Esophagus mucosa (tissue), 1 donor: ENCODE measurements at regions not wholly inside any gene's neighbourhood (a gene's known extent, or its start where the extent isn't known, plus 50 kb on each side); places are given as distances from the start of the nearest gene placed in this dataset.
"Not testable (repeated sequence)": the region's sequence is repeated elsewhere in the genome, so short reads cannot be mapped to it uniquely, and the experiment has no call there.

Experiments
- ATAC-seq: fragments of 200-7000 bp; cut with Tn5 transposase; one replicate; pipeline ENCODE4 v1.9.1; 2020
- donor health status: DM: yes; HTN: yes; CAD: no.

DNA sequence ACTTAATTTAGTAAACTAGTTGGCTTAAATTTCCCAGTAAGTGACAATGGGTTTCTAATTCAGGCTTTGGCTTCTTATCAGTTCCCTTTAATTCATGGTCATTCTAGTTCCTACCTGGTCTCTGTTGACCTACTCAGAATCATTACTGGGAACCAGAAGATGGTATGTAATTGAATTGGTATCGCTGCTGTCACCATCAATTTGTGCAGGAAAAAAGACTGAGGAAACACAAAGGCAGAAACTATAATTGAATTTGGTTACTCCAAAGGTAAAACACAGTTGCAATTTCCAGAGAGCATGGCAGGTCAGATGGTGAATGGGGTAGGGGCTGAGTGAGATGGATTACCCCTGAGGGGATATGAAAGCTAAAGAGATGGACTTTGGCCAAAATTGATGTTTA is 226.5 kb upstream of the GAP43 start:
- no peak for ATAC-seq

DNA sequence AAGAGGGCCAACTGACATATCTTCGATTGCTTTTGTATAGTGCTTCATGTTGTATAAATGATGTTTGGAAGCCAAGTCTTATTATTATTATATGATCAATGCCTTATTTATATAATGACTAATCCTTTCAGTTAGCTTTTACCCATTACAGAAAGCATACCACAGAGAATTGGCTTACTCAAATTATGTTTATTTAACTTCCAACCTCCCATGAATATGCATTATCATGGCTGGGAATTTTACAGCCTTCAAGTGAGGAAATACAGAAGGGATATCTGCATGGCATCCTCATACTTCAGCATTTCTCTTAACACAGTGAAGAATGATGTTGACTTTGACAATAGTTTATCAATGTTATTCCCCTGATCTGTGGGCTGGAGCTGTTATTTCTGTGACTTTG is 225.9 kb upstream of the GAP43 start:
- no peak for ATAC-seq

DNA sequence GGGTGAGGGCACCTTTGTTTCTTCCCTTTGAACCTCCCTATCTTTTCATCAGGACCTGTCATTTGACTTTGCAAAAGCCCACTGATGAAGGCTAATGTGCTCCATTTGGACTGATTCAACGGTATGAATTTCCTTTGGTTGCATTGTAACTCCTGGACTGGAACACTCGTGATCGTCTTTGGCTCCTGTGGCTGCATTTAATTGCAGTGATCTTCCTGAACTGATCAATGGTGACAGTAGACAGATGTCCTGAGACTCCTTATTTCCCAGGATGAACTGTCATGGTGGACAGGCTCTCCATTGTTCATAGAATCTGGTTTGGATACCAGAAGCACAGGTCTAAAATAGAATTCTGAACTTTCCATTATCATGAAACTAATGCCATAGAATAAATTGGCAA is 224.8 kb upstream of the GAP43 start:
- no peak for ATAC-seq

DNA sequence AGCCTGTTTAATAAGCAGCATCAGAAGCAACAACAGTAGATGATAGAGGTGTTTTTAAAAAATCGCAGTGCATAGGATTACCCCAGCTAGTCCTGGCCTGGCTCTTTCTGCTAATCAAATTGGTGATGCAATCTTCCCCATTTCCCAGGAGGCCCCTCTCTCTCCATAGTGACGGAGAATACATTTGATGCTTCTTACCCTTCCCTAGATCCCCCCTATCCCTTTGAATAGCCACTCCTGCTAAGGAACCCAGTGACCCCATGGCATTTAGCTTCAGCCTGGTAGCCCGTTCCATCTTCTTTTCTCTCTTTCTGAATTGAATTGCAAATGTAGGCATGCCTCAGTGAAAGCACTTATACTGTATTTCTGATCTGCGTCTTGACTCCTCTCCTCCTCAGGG is 223.6 kb upstream of the GAP43 start:
- no peak for ATAC-seq

DNA sequence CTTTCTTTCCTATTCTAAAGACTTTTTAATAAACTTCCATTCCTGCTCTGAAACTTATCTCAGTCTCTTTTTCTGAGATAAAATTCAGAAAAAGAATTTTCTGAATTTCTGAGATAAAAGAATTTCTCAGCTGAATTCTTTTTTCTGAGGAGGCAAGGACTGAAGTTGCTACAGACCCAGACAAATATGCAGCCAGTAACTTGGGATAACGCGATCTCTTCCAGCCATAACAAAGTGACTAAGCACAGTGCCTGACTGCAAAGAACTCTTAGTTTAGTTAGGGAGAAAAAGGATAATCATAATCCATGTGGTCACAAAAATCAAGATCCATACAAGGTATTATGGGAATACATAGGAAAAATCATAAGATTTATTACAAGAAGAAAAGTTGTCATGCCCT is 222.0 kb upstream of the GAP43 start:
- ATAC-seq: no peak

DNA sequence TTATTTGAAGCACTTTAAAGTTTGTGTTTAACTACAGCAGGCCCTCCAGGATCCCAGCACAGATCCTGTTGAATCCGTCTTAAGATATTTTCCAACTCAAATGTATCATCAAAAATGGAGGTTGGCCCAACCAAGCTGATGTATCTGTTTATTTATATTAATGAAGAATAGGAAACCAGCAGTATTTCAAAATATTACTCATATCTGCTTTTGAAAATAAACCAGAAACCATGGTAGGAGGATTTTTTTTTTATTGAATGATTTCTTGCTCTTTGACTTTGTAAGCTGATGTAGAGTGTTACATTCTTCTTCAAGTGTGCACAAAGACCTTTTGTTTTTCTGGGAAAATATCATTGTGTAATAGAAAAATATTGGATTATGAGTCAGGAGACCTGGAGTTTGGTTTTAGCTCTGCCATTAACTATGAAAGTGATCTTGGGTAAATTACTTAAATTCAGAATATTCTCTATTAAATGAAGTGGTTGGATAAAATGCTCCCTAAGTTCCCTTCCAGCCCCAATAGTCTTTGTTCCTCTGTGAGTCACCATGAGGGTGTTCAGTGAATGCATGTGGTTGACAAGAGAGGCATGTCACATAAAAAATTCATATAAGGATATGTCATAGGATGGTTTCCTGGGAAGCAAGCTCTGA is 221.3 kb upstream of the GAP43 start:
- ATAC-seq: no peak

DNA sequence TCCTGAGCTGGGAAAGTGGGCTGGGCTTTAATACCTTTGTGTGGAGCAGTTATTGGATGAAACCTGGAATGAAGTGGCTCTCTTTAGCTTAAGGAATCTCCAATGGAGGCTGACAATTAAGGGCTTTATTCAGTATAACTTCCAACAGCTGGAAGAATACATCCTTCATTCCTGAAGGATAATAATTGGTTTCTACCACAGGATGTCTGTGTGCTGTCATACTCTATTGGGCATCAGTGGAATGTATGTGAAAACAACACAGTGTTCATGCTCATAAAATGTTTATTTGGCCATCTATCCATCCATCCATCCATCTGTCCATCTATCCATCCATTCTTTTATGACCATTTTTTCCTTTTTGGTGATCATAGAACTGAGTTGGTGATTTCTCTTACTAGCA is 220.7 kb upstream of the GAP43 start:
- ATAC-seq: no peak

DNA sequence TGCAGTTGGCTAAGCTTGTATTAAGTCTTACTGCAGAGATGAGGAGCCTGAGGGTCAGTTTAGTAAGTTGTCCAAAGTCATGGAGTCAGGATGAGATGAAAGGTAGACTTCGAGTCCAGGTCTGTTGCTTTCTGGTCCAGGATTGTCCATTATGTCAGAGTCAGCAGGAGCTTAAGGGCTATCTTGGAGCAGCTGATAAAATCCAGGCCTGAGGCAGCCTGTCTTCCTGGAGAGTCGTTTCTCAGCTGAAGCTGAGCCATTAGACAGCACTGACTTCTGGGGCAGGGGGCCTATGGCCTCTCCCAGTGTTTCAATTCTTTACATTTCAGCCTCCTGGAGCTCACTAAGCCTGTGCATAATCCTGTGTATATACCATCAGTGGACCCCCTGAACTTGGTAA is 219.5 kb upstream of the GAP43 start:
- no peak for ATAC-seq

DNA sequence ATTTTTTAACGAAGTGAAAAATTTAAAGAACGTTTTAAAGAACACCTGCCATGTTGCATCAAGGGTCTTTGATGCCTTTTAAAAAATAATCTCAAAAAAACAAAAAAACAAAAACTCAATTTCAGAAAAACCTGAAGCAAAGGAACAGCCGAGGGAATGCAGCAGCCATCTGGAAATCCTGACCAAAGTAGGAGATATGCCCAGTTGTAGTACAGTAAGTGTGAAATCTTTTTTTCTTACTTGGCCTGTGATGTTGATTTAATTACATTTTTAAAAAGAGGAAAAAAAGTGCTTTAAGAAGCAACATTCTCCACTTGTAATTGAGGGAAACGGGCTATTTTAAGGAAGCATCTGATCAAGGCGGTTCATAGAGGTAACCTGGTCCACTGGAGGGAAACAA is 213.7 kb upstream of the GAP43 start:
- ATAC-seq: no peak

DNA sequence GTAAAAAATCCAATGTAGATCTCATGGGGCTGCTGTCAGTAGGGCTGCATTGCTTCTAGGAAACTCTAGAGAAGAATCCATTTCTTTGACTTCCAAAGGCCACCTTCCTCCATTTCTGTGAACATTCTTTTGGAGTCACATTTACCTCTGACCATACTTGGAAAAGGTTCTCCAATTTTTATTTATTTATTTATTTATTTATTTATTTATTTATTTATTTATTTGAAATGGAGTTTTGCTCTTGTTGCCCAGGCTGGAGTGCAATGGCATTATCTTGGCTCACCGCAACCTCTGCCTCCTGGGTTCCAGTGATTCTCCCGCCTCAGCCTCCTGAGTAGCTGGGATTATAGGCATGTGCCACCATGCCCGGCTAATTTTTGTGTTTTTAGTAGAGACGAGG is 208.7 kb upstream of the GAP43 start:
- ATAC-seq: not testable (repeated sequence)

DNA sequence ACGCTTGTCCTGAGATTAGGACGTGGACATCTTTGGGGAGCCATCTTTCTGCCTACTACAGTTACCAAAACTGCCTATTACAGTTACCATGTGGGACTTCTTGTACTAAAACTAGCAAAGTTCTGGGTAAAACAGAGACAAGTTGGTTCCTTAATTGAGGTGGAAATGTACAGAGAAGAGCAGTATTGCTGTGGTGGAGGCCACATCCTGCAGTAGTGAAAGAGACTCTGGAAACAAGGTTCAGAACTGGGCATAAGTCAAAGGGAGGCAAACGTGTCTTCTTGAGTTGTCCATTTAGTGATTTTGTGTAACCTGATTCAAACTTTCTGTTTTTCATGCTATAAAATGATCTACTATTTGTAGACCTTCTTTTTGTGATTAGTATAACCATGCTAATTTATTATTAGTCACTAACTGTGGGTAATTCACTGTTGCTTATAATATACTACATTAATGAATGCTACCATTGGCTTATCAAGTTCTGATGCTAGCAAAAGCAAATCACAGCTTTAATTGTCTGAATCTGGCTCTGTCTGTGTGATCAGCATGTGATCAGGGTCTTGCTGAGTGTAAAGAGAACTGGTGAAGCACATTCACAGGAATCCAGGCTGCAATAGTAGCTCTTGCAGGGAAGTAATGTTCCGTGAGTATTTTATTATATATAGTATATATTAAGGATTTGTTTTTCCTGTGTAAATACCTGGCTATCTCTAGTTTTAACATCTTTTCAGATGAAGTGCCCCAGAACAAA is 207.9 kb upstream of the GAP43 start:
- ATAC-seq: no peak

DNA sequence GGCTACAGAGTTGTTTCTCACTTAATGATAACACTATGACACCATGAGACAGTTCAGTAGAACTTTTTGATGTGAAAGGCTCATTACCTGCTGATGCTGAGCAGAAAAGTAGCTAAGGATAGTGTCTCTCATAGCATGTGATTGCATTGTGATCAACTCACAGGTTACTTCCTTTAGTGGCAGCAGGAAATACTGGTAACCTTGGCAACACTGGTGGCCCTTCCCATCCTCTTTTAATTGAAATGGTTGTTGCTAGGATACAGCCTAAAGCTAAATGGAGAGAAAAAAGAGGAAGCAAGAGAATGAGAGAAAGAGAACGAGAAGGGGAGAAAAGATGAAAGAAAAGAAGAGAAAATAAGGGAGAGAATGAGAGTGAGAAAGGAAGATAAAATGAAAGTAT is 204.7 kb upstream of the GAP43 start:
- ATAC-seq: no peak

DNA sequence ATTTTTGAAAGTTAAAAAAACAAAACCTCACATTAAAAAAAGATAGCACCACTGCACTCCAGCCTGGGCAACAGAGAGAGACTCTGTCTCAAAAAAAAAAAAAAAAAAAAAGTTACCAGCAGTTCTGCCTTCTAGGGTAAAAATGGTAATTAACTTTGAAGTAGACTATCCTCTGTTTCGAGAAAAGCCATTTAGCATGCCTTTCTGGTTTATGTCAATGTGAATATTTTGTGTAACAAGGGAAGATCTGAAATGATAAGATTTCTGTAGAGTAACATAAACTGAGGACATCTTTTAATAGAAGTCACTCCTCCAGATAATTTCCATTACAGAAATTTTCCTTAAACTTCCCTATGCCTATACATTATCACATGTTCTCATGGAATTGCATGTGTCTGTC is 203.2 kb upstream of the GAP43 start:
- no peak for ATAC-seq

DNA sequence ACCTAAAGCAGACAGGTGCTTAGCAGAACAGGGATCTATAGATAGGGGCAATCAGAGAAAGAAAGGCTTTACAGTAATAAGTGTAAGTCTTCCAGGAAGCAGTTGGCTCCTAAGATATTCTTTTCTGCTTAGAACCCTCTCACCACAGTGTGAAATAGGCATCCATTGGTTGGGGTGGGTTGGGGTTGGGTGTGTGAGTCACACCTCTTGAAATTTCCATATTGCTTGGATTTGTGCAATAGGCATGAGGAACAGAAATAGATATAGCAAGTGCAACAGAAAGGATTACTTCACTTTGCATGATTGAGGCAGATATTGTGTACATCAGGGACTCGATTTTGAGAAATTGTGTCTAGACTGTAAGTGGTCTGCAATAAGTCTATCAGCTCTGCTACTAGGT is 200.1 kb upstream of the GAP43 start:
- ATAC-seq: no peak

DNA sequence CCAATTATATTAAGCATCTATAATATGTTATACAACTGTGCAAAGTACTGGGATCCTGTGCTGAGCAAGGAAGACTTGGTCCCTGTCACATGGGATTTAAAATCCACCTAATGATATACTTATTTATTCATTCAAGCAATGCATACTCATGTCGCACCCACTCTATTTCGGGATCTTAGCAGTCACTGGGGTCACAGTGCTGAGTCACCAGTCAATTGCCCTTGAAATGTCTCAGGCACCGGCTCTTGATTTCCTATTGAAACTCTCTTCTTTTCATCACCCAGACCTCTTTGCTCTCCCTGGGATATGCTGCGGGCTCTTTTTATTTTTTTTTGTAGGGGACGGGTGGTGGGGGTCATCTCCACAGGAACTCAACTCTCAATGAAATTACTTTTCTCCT is 194.5 kb upstream of the GAP43 start:
- ATAC-seq: no peak

DNA sequence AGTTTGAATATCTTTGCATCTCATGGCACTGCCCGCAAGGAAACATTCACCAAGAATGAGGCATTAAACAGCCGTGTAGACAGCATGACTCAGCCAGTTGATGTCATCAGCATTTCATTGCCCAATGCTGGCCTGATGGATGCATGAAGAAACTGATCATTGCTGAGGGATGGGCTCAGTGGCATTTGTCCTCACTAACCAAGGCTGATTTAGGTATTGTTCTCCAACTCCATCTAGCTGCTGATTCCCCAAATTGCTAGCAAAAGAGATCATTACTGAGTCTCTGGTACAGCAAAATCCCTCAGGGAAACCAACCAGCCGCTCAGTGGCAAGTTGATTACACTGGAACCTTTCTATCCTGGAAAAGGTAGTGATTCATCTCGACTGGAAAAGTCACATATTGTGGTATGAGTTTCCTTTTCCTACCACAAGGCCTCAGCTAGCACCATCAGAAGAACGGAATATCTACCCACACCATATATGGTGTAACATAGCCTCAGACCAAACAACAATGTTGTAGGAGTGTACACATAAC is 186.5 kb upstream of the GAP43 start:
- peak; percentile 17 for ATAC-seq

DNA sequence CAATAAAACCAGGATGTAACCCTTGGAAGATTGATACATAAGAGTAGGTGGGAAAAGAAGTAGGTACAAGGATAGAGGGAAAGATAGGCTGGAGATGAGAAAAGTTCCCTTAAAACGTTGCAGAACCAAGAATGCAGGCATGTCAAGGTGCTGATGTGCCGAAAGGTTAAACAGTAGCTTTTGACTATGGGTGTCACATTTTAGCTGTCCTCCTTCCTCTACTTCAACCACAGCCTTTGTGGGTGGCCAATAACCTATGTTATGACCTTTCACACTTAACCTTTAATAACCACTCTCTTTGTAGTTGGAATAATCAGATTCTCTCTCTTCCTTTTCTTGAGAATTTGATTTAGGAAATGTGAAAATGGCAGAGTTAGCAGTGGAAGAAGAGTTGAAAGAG is 184.5 kb upstream of the GAP43 start:
- ATAC-seq: no peak

DNA sequence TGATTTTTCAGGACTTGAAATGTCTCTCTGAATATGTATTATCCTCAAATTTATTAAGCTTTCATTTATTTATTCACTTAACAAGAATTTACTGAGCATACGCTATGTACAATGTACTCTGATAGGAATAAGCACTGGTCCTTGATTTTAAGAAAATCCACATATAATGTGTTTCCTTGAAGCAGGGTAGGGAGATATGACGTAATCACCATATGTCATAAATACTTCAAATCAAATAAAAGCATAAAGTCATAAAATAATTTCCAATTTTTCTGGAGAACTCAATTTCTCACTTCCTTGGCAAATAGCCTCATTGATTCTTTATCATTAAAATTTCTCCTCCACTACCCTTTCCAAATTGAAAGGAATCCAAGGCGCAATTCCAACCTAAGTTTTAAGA is 177.8 kb upstream of the GAP43 start:
- no peak for ATAC-seq

DNA sequence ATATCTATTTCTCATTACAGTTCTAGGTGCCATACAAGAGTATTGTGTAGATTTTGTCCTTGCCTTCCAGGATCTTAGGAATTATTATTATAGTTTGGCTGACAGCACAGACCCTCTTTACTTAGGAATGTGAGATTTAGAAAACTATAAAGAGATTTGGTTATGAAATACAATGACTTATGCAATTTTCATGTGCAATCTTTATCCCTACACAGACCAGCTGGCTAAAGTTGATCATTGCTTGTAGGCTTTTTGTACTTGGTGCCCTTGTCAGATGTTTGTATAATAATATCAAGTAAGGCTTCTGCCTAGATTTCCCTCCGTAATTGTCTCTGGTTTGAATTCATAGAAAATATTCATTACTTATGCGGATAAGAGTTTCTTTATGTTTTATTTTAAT is 174.5 kb upstream of the GAP43 start:
- ATAC-seq: no peak

DNA sequence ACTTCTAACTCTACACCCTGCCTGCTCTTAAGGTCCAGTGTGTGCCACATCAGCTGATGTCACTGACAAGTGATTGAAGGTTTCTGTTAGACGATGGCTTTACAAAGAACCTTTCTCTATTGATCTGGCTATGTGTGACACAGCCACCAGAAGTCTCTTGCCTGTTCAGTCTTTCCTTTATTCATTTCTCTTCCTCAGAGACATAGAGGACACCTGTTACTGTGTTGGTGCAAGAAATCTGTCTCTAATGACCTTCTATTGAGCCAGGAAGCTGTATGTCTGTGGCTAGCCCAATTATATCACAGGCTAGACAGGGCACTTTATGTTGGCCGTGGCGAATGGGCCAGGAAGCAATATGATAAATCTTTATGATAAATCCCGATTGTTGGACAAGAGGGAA is 173.3 kb upstream of the GAP43 start:
- ATAC-seq: no peak

DNA sequence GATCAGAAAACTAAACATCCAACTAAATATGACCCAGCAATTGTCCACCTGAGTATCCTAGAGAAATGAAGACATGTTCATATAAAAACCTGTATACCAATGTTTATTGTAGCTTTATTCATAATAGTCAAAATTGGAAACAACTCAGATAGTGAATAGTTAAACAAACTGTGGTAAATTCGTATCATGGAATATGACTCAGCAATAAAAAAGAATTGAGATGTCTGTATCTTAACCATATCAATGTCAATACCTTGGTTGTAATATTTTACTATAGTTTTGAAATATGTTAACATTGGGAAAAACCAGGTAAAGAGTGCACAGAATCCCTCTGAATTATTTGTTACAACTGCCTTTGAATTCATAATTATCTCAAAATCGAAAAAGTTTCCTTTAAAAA is 159.3 kb upstream of the GAP43 start:
- ATAC-seq: no peak

DNA sequence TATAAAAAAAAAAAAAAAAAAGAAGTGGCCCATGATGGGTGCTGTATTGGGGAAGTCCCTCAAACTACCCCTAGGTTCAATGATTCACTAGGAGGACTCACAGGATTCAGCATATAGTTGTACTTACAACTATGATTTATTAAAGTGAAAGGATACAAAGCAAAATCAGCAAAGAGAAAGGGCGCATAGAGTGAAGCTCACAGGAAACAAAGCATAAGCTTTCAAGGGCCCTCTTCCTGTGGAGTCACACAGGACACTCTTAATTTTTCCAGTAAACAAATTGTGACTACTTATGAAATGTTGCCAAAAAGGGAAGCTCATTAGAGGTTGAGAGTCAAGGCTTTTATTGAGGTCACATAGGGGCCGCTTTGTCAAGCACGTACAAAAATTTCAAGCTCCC is 153.7 kb upstream of the GAP43 start:
- no peak for ATAC-seq

DNA sequence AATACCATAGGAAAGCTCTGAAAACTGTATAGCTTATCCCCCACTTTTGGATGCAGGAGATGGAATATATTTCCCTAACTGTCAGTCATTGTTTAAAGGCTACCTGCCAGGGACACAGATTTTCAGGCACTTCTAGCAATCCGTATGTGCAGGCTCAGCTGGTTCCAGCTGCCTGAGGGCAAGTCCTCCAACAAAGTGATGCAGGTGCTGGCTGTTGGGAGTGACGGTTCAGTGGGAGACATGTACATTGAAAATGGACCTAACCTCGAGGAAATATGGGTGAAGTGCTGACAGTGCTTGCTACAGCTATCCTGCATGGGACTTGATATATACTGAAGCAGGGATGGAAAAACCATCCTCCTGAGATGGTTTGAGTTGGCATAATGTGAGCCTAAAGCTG is 153.1 kb upstream of the GAP43 start:
- ATAC-seq: no peak

DNA sequence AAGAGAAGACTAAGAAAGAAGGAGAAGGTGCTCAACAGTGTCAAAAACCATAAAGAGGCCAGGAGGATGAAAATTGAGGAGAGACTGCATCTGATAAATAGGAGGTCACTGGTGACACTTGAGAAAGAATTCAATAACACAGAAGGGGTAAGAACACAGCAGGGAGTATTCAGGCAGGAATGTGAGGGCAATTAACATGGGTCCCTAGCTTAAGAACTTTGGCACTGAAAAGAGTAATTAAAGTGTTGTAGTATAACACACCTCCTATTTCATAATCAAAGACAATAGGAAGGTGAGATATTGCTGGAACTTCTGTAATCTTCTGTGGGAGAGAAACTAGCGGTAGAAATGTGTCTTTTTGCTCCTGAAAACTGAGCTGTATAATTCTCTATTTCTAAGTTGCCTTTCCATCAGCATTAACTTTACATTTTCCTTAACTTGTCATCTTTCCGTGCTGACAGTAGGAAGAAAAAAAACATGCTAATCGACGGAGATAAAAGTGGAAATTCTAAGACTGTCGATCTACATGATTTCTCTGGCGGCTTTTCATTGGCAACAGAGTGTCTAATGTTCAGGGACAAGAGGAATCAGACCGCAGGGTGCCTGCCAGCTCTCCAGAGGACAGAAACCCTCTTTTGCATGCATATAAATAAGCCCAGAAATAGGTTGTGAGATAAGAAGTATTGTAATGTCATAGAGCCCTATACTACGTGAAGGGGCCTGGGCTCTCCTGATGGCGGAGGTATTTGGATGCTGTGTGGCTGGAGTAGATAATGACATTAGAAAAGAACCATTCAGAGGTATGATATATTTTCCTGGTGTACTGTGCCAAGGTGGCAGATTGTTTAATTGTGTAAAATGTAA is 147.9 kb upstream of the GAP43 start:
- ATAC-seq: no peak
